ENCODE measurements at regions not wholly inside any gene's neighbourhood (a gene's known extent, or its start where the extent isn't known, plus 50 kb on each side); places are given as distances from the start of the nearest gene placed in this dataset.
"Not testable (repeated sequence)": the region's sequence is repeated elsewhere in the genome, so short reads cannot be mapped to it uniquely, and the experiment has no call there.

DNA sequence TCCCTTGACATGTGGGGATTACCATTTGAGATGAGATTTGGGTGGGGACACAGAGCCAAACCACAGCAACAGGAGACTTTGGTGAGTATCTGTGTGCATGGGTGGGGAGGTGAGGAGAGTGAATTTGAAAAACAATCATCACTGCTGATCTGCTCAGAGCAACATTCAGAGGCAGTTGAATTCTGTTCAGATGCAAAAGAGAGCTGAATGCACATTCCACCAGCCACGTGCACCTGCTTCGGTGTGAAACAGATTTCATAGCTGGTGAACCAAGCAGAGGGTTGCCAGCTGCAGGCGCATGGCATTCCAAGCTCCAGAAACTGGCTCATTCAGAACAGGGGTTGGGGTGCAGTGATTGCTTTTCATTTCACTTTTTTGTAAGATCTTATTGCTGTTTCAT, 233.1 kb upstream of the FOXF1 start:
- H3K27ac ChIP-seq, result no peak overlapping the region
- no peaks in the 10 kb centered on the region for H3K9me3 ChIP-seq (ENCODE audit: low read depth)
- no peak overlapping the region for H3K4me2 ChIP-seq
- no peak overlapping the region for H3K27ac Mint-ChIP-seq
- H3K4me1 ChIP-seq, result no peaks in the 10 kb centered on the region
- H3K9ac ChIP-seq, result no peak overlapping the region
- no peak for DNase-seq (ENCODE audit: low spot score)
- no peak overlapping the region for H3K4me3 ChIP-seq
- no peaks in the 10 kb centered on the region for H3K79me2 ChIP-seq (ENCODE audit: low read depth)
- H3K4me1 Mint-ChIP-seq, result no peaks in the 10 kb centered on the region
- no peak overlapping the region for H3K4me3 Mint-ChIP-seq
- H3K27me3 Mint-ChIP-seq (ENCODE audit: insufficient read depth, low read depth), result peaks cover 37% of the 10 kb centered on the region
- TF ChIP-seq EZH2phosphoT487 (IDR thresholded peaks at IDR 0.05) (no peak), EZH2 (IDR thresholded peaks at IDR 0.05) (no peak)
- TF ChIP-seq, protein P1, sequence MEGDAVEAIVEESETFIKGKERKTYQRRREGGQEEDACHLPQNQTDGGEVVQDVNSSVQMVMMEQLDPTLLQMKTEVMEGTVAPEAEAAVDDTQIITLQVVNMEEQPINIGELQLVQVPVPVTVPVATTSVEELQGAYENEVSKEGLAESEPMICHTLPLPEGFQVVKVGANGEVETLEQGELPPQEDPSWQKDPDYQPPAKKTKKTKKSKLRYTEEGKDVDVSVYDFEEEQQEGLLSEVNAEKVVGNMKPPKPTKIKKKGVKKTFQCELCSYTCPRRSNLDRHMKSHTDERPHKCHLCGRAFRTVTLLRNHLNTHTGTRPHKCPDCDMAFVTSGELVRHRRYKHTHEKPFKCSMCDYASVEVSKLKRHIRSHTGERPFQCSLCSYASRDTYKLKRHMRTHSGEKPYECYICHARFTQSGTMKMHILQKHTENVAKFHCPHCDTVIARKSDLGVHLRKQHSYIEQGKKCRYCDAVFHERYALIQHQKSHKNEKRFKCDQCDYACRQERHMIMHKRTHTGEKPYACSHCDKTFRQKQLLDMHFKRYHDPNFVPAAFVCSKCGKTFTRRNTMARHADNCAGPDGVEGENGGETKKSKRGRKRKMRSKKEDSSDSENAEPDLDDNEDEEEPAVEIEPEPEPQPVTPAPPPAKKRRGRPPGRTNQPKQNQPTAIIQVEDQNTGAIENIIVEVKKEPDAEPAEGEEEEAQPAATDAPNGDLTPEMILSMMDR (IDR thresholded peaks at IDR 0.05), result no peak
- H3K36me3 ChIP-seq, result no peaks in the 10 kb centered on the region
- no peaks in the 10 kb centered on the region for H3F3A ChIP-seq (ENCODE audit: low read depth)
- peaks cover 23% of the 10 kb centered on the region for H3K27me3 ChIP-seq
- H3K36me3 Mint-ChIP-seq, result no peaks in the 10 kb centered on the region
- no peaks in the 10 kb centered on the region for H3K9me3 Mint-ChIP-seq
- no peaks in the 10 kb centered on the region for H4K20me1 ChIP-seq (ENCODE audit: low read depth)
- H2AFZ ChIP-seq (replicated peaks), result no peak overlapping the region

DNA sequence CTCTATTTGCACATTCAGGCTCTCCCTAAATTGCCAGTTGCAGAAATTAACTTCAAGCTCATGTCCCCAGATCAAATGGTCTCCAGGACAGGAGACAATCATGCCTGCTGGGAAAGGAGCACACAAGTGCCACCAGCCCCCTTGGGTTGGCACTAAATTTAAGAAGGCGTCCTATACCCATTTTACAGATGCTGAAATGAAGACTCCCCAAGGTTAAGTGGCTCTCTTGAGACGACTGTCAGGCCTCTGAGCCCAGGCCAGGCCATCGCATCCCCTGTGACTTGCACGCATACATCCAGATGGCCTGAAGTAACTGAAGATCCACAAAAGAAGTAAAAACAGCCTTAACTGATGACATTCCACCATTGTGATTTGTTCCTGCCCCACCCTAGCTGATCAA, 232.5 kb upstream of the FOXF1 start:
- peaks cover 40% of the 10 kb centered on the region for H3K27me3 Mint-ChIP-seq (ENCODE audit: insufficient read depth, low read depth)
- not testable (repeated sequence) for H3K27ac Mint-ChIP-seq; H2AFZ ChIP-seq (replicated peaks); H3K9me3 Mint-ChIP-seq; H3K4me1 Mint-ChIP-seq; H3F3A ChIP-seq (ENCODE audit: low read depth); H3K4me3 Mint-ChIP-seq; H3K9ac ChIP-seq; H3K4me2 ChIP-seq; H3K36me3 Mint-ChIP-seq; H4K20me1 ChIP-seq (ENCODE audit: low read depth); H3K4me3 ChIP-seq; H3K9me3 ChIP-seq (ENCODE audit: low read depth); H3K79me2 ChIP-seq (ENCODE audit: low read depth); H3K27ac ChIP-seq; DNase-seq (ENCODE audit: low spot score); H3K4me1 ChIP-seq; H3K36me3 ChIP-seq
- peaks cover 30% of the 10 kb centered on the region for H3K27me3 ChIP-seq

DNA sequence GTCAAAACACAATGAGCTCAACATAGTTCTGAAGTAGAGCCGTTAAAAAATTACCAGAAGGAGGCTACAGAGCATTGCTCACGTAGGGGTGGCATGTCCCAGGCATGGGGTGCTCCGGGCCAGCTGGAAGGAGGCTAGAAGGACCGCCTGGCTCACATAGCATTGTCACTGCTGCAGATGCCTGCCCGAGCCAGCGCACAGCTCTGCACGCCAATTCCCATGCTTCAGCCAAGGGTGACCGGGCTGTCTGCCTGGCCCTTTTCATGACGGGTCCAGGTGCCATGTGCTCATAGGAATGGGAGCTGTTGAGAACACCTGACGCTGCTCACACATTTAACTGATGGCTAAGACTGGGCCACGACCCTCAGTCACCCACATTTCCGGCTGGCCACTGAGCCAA, 228.9 kb upstream of the FOXF1 start:
- peaks cover 5% of the 10 kb centered on the region for H4K20me1 ChIP-seq (ENCODE audit: low read depth)
- no peak overlapping the region for H3K27ac ChIP-seq
- H3K36me3 ChIP-seq, result no peaks in the 10 kb centered on the region
- H2AFZ ChIP-seq (replicated peaks), result no peak overlapping the region
- no peaks in the 10 kb centered on the region for H3K9me3 Mint-ChIP-seq
- H3K4me1 ChIP-seq, result peaks cover 3% of the 10 kb centered on the region
- TF ChIP-seq, protein P1 (IDR thresholded peaks at IDR 0.05), result no peak
- TF ChIP-seq EZH2phosphoT487 (IDR thresholded peaks at IDR 0.05) (no peak), EZH2 (IDR thresholded peaks at IDR 0.05) (no peak)
- peaks cover 65% of the 10 kb centered on the region for H3K27me3 ChIP-seq
- no peaks in the 10 kb centered on the region for H3F3A ChIP-seq (ENCODE audit: low read depth)
- no peak overlapping the region for H3K9ac ChIP-seq
- DNase-seq (ENCODE audit: low spot score), result no peak
- no peak overlapping the region for H3K27ac Mint-ChIP-seq
- H3K4me2 ChIP-seq, result no peak overlapping the region
- no peaks in the 10 kb centered on the region for H3K9me3 ChIP-seq (ENCODE audit: low read depth)
- H3K27me3 Mint-ChIP-seq (ENCODE audit: insufficient read depth, low read depth), result peaks cover 60% of the 10 kb centered on the region
- no peaks in the 10 kb centered on the region for H3K36me3 Mint-ChIP-seq
- no peaks in the 10 kb centered on the region for H3K4me1 Mint-ChIP-seq
- H3K4me3 ChIP-seq, result no peak overlapping the region
- H3K4me3 Mint-ChIP-seq, result no peak overlapping the region
- H3K79me2 ChIP-seq (ENCODE audit: low read depth), result no peaks in the 10 kb centered on the region

DNA sequence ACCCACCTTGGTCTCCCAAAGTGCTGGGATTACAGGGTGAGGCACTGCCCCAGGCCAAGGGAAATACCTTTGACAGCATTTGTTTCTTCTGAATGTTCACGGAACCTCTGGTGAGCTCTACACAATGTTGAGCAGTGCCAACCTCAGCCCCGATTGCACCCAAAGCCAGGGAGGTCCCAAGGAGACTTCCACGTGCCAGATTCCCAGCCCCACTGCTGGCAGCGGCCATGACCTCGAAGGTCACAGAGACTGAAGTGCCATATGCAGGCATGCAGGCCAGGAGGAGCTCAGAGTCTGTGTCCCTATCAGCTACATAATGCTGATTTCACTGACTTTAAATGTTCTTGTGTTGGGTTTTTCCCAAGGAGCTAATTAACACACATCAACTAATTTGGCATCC, 226.4 kb upstream of the FOXF1 start:
- no peak overlapping the region for H3K9ac ChIP-seq
- H3F3A ChIP-seq (ENCODE audit: low read depth), result no peaks in the 10 kb centered on the region
- Mint-ChIP-seq H3K36me3 (no peaks in the 10 kb centered on the region), H3K27me3 (ENCODE audit: insufficient read depth, low read depth) (peaks cover 71% of the 10 kb centered on the region), H3K27ac (no peak overlapping the region), H3K4me1 (no peaks in the 10 kb centered on the region), H3K4me3 (no peak overlapping the region), H3K9me3 (no peaks in the 10 kb centered on the region)
- no peaks in the 10 kb centered on the region for H3K79me2 ChIP-seq (ENCODE audit: low read depth)
- H3K27me3 ChIP-seq, result peaks cover 76% of the 10 kb centered on the region
- no peak for DNase-seq (ENCODE audit: low spot score)
- H3K36me3 ChIP-seq, result no peaks in the 10 kb centered on the region
- no peaks in the 10 kb centered on the region for H3K9me3 ChIP-seq (ENCODE audit: low read depth)
- no peak overlapping the region for H3K27ac ChIP-seq
- H4K20me1 ChIP-seq (ENCODE audit: low read depth), result peaks cover 24% of the 10 kb centered on the region
- H3K4me3 ChIP-seq, result no peak overlapping the region
- TF ChIP-seq EZH2 (IDR thresholded peaks at IDR 0.05) (no peak), EZH2phosphoT487 (IDR thresholded peaks at IDR 0.05) (no peak)
- TF ChIP-seq, protein P1 (IDR thresholded peaks at IDR 0.05), result no peak
- peaks cover 15% of the 10 kb centered on the region for H3K4me1 ChIP-seq
- no peak overlapping the region for H2AFZ ChIP-seq (replicated peaks)
- H3K4me2 ChIP-seq, result no peak overlapping the region

Measured in neural progenitor cell (in vitro differentiated cells).